Glutamatergic neuron (in vitro differentiated cells): ENCODE measurements at regions not wholly inside any gene's neighbourhood (a gene's known extent, or its start where the extent isn't known, plus 50 kb on each side); places are given as distances from the start of the nearest gene placed in this dataset.

Experiments
- DNase-seq: peaks from one replicate; pipeline ENCODE4 v3.0.0; 2022
- H3K27ac Mint-ChIP-seq: one replicate; pipeline ENCODE4 v1.8.0; 2020; ENCODE audit warnings: mild to moderate bottlenecking, mixed read lengths, inconsistent platforms; ENCODE audit not compliant: unreplicated experiment
- H3K27me3 Mint-ChIP-seq: one replicate; pipeline ENCODE4 v1.8.0; 2020; ENCODE audit warnings: mild to moderate bottlenecking, moderate library complexity, mixed read lengths, inconsistent platforms; ENCODE audit not compliant: unreplicated experiment
- H3K36me3 Mint-ChIP-seq: one replicate; pipeline ENCODE4 v1.8.0; 2020; ENCODE audit warnings: mild to moderate bottlenecking, mixed read lengths, inconsistent platforms; ENCODE audit not compliant: unreplicated experiment
- H3K4me1 Mint-ChIP-seq: one replicate; pipeline ENCODE4 v1.8.0; 2020; ENCODE audit warnings: mild to moderate bottlenecking, low read depth, mixed read lengths, inconsistent platforms; ENCODE audit not compliant: unreplicated experiment
- H3K4me3 Mint-ChIP-seq: one replicate; pipeline ENCODE4 v1.8.0; 2020; ENCODE audit warnings: mild to moderate bottlenecking, mixed read lengths, inconsistent platforms; ENCODE audit not compliant: unreplicated experiment
- H3K9me3 Mint-ChIP-seq: one replicate; pipeline ENCODE4 v1.8.0; 2020; ENCODE audit warnings: mild to moderate bottlenecking, moderate library complexity, mixed read lengths, inconsistent platforms; ENCODE audit not compliant: unreplicated experiment
- TF ChIP-seq, protein P1 (sequence below): fragments of 200-600 bp; sonication (generic); IDR thresholded peaks from one replicate; pipeline ENCODE4 v1.5.0; 2021; ENCODE audit not compliant: partially characterized antibody, unreplicated experiment

DNA sequence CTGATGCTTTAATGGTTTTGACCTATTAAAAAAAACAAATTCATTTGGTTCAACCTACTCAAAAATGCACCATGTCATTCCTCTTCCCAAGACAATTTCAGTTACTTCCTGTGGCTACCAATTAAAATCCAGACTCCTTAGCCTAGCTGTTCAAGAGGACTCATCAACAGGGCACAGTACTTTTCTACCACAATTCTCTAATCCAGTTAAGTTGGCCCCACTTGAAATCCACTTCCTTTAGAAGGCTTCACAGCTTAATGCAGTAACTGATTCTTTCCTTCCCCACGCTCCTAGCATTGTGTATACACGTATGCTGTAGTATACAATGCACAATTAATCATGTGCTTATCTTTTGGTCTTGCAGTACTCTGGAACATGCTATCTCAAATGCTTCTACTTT, 129.8 kb downstream of the UGT8 start:
- Mint-ChIP-seq H3K27ac (peak overlapping the region; percentile 31), H3K9me3 (peaks cover 5% of the 10 kb centered on the region), H3K4me1 (peaks cover 19% of the 10 kb centered on the region), H3K4me3 (no peak overlapping the region), H3K27me3 (peaks cover 1% of the 10 kb centered on the region), H3K36me3 (no peaks in the 10 kb centered on the region)
- TF ChIP-seq, protein P1, sequence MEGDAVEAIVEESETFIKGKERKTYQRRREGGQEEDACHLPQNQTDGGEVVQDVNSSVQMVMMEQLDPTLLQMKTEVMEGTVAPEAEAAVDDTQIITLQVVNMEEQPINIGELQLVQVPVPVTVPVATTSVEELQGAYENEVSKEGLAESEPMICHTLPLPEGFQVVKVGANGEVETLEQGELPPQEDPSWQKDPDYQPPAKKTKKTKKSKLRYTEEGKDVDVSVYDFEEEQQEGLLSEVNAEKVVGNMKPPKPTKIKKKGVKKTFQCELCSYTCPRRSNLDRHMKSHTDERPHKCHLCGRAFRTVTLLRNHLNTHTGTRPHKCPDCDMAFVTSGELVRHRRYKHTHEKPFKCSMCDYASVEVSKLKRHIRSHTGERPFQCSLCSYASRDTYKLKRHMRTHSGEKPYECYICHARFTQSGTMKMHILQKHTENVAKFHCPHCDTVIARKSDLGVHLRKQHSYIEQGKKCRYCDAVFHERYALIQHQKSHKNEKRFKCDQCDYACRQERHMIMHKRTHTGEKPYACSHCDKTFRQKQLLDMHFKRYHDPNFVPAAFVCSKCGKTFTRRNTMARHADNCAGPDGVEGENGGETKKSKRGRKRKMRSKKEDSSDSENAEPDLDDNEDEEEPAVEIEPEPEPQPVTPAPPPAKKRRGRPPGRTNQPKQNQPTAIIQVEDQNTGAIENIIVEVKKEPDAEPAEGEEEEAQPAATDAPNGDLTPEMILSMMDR: no peak
- no peak for DNase-seq

DNA sequence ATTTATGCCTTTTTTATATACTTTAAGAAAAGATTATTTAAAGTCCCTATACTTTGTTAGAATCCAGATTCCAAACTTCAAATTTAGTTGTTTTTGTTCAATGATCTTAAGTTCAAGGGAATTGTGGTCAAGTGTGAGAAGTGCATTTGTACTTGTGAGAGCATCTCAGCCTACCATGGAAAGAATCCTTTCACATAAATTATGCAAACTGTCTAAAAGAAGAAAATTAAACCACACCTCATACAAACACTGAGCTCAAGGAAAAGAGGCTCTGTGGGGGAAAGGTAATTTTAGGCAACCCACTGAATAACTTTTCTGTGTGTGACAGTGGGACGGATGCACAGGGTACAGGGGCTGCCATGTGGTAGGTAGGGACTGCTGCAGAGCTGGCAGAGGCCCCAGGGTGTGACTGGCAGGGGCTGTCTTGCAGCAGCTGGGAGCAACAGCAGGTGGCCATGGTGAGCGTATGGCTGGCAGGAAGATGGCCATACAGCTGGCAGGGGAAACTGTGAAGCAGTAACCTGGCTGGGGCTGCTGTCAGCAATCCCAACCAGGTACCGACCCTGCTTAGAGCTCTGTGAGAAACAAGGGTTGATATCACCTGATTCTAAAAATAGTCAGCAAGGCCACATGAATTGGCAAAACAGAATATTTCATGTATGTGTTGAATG, 130.6 kb downstream of the UGT8 start:
- DNase-seq: peak; percentile 64
- H3K27me3 Mint-ChIP-seq: peaks cover 1% of the 10 kb centered on the region
- H3K4me1 Mint-ChIP-seq: peaks cover 19% of the 10 kb centered on the region
- H3K4me3 Mint-ChIP-seq: peak overlapping the region; percentile 19
- peak overlapping the region; percentile 74 for H3K27ac Mint-ChIP-seq
- H3K9me3 Mint-ChIP-seq: peaks cover 5% of the 10 kb centered on the region
- TF ChIP-seq, protein P1: no peak
- H3K36me3 Mint-ChIP-seq: no peaks in the 10 kb centered on the region

- no peaks in the 10 kb centered on the region for H3K36me3 Mint-ChIP-seq
- peaks cover 2% of the 10 kb centered on the region for H3K27me3 Mint-ChIP-seq
- H3K4me3 Mint-ChIP-seq: peak overlapping the region; percentile 27
- H3K9me3 Mint-ChIP-seq: no peaks in the 10 kb centered on the region
- H3K4me1 Mint-ChIP-seq: peaks cover 18% of the 10 kb centered on the region
- peak overlapping the region; percentile 76 for H3K27ac Mint-ChIP-seq
- no peak for DNase-seq
- TF ChIP-seq, protein P1: no peak
Observed at GRCh38 chr4:114734594-114734993, 136.0 kb downstream of the UGT8 start.

- Mint-ChIP-seq H3K4me1 (peaks cover 3% of the 10 kb centered on the region), H3K9me3 (peaks cover 3% of the 10 kb centered on the region), H3K27ac (no peak overlapping the region), H3K27me3 (no peaks in the 10 kb centered on the region), H3K4me3 (no peak overlapping the region), H3K36me3 (no peaks in the 10 kb centered on the region)
- no peak for DNase-seq
- TF ChIP-seq, protein P1: no peak
Observed at GRCh38 chr4:114752391-114753165, 154.0 kb downstream of the UGT8 start.

DNA sequence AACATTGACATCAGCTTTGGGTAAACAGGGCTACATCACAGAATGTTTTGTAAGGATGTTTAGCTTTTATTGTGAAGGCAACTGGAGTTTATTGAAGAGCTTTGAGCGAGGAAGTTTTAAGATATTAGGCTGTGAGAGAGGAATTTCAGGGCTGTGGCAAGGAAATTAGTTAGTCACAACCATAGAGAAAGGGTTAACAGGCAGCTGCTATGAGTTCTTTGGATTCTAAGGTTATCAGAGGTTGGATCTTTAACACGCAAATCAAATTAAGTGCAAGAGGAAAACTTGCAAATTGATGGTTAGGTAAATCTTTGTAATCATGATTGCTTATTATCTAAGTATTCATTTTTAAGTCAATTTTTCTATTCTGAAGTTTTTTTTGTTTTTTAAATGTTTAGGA, 156.0 kb downstream of the UGT8 start:
- H3K4me3 Mint-ChIP-seq: no peak overlapping the region
- no peaks in the 10 kb centered on the region for H3K36me3 Mint-ChIP-seq
- TF ChIP-seq, protein P1: no peak
- no peaks in the 10 kb centered on the region for H3K27me3 Mint-ChIP-seq
- no peak for DNase-seq
- no peak overlapping the region for H3K27ac Mint-ChIP-seq
- peaks cover 3% of the 10 kb centered on the region for H3K4me1 Mint-ChIP-seq
- H3K9me3 Mint-ChIP-seq: peaks cover 3% of the 10 kb centered on the region
